Activated naive CD4-positive, alpha-beta T cell treated with anti-CD3 and anti-CD28 coated beads, Interleukin-2, amount 50 U/mL, for 24 hours (primary cell): ENCODE measurements at regions not wholly inside any gene's neighbourhood (a gene's known extent, or its start where the extent isn't known, plus 50 kb on each side); places are given as distances from the start of the nearest gene placed in this dataset.

Source experiments
- H3K27ac Mint-ChIP-seq: one replicate; pipeline ENCODE4 v1.8.0; 2021; ENCODE audit warnings: mild to moderate bottlenecking, mixed read lengths
- H3K27me3 Mint-ChIP-seq: one replicate; pipeline ENCODE4 v1.8.0; 2021; ENCODE audit warnings: mixed read lengths
- H3K36me3 Mint-ChIP-seq: one replicate; pipeline ENCODE4 v1.8.0; 2021; ENCODE audit warnings: mixed read lengths
- H3K4me1 Mint-ChIP-seq: one replicate; pipeline ENCODE4 v1.8.0; 2021; ENCODE audit warnings: mixed read lengths
- H3K4me3 Mint-ChIP-seq: one replicate; pipeline ENCODE4 v1.8.0; 2021; ENCODE audit warnings: mild to moderate bottlenecking, mixed read lengths
- H3K9me3 Mint-ChIP-seq: one replicate; pipeline ENCODE4 v1.8.0; 2021; ENCODE audit warnings: mixed read lengths

DNA sequence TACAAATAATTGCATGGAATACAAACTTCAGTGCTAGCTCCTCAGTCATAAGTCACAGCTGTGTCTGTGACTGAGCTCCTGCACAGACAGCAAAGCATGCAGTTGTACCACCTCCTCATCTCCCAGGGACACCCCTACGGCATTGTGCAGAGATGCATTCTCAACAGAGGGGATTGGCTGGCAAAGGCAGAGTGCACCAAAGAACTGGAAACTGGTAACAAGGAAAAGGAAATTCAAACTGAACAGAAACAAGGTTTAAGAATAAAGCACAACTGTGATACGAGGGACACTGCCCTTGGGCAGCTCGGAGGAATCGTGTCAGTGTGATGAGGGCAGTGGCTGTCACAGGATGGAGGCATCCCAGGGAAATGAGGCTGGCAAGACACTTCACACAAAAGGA lies 126.1 kb upstream of the SOX1 start:
- Mint-ChIP-seq H3K27me3 (peaks cover 7% of the 10 kb centered on the region), H3K36me3 (no peaks in the 10 kb centered on the region), H3K4me3 (no peak overlapping the region), H3K27ac (no peak overlapping the region), H3K9me3 (no peaks in the 10 kb centered on the region), H3K4me1 (no peaks in the 10 kb centered on the region)

DNA sequence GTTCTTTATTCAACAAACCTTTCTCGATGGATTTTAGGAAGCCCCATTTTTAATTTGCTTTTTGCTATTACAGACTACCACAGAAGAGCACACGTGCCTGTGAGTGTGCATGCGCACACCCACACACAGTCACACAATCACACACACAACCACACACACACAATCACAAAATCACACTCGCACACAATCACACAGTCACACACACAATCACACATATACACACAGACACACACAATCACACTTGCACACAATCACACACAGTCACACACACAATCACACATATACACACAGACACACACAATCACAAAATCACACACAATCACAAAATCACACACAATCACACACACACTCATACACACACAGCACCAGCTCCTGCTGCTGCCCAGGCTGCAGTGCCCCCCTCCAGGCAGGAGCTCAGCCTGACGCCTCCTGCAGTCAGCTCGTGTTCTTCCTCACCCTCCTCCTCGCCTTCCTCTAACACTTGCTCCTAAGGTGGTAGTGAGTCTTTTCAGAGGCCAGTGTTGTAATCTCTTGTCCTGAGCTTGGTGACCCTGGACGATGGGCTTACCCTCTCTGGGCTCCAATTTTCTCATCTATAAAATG lies 125.0 kb upstream of the SOX1 start:
- H3K36me3 Mint-ChIP-seq = no peaks in the 10 kb centered on the region
- H3K4me1 Mint-ChIP-seq = no peaks in the 10 kb centered on the region
- H3K9me3 Mint-ChIP-seq = no peaks in the 10 kb centered on the region
- no peak overlapping the region for H3K4me3 Mint-ChIP-seq
- H3K27me3 Mint-ChIP-seq = peaks cover 4% of the 10 kb centered on the region
- no peak overlapping the region for H3K27ac Mint-ChIP-seq

DNA sequence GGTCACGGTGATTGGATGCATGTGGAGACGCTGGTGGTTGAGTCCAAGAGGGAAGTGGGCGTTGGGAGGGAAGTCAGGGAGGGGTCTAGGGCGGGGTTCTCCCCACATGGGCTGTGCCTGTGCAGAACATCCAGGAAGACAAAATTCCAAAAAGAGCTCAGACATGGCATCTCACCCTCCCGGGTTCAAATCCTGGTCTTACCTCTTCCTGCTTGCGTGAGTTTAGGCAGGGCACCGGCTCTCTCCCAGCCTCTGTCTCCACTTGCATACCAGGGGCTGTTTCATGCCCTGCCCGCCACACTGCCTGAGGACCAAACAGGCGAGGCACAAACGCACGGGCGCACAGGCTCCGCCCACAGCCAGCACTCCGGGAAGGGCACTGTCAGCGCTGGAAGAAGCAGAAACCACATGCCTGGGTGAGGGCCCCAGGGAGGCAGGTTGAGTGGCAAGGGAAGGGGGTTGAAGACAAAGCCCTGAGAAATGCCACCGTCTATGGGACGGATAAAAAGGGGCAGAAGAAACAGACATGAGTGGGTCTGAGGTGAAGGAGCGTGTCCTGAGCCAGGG lies 123.6 kb upstream of the SOX1 start:
- no peak overlapping the region for H3K27ac Mint-ChIP-seq
- no peaks in the 10 kb centered on the region for H3K9me3 Mint-ChIP-seq
- H3K4me1 Mint-ChIP-seq = no peaks in the 10 kb centered on the region
- H3K36me3 Mint-ChIP-seq = no peaks in the 10 kb centered on the region
- no peak overlapping the region for H3K4me3 Mint-ChIP-seq
- peaks cover 4% of the 10 kb centered on the region for H3K27me3 Mint-ChIP-seq

DNA sequence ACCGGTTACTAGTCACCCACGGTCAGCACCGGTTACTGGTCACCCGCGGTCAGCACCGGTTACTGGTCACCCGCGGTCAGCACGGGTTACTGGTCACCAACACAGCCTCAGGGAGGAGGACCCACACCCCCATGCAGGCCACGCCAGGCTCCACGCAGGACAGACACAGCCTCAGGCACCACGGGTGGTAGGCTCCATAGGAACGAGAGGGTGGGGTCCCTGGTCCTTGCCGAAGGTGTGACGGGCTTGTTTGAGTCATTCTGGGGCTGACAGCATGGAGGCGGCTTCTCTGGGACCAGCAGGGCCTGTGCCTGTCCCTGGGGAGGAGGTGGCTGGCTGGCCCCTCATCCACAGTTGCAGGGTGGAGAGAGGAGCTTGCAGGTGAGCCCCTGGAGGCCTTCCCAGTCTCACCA lies 122.8 kb upstream of the SOX1 start:
- Mint-ChIP-seq H3K36me3 (no peaks in the 10 kb centered on the region), H3K27me3 (peaks cover 4% of the 10 kb centered on the region), H3K4me1 (no peaks in the 10 kb centered on the region), H3K9me3 (no peaks in the 10 kb centered on the region), H3K27ac (no peak overlapping the region), H3K4me3 (no peak overlapping the region)

DNA sequence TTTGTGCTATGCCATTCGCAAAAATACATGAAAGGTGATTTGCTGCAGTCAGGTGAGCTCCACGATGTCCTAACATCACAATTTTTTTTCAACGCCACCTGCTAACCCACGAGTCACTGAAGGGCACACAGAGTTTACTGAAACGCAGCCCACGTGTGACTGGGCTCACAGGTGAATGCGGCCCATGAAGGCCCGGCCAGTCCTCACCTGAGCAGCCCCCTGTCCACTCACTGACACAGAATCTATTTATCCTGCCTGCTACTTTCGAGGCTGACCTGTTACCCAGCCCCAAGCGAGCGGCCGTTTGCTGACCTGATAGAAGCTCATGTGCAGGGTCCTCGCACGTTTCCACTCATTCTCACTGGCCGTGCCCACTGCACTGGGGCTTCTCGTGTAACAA lies 121.9 kb upstream of the SOX1 start:
- no peak overlapping the region for H3K27ac Mint-ChIP-seq
- H3K9me3 Mint-ChIP-seq = no peaks in the 10 kb centered on the region
- no peaks in the 10 kb centered on the region for H3K4me1 Mint-ChIP-seq
- no peak overlapping the region for H3K4me3 Mint-ChIP-seq
- H3K36me3 Mint-ChIP-seq = no peaks in the 10 kb centered on the region
- H3K27me3 Mint-ChIP-seq = peaks cover 4% of the 10 kb centered on the region

DNA sequence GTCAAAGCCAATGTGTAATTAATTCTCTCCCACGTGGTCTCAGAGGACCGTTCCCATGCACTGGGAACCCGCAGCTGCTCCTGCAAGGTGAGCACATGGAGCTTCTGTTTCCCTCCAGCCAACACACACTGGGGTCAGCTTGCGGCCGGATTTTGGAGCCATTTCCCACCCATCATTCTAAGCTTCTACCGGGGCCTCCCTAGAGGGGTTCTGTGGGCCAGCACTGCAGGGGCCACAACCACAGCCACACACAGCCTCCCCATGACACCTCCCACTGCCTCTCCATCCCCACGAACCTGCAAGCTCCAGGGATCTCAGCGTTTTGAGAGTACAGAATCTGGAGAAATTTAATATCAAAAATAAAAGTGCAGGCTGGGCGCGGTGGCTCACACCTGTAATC lies 120.7 kb upstream of the SOX1 start:
- Mint-ChIP-seq H3K36me3 (no peaks in the 10 kb centered on the region), H3K4me1 (no peaks in the 10 kb centered on the region), H3K9me3 (no peaks in the 10 kb centered on the region), H3K27me3 (peaks cover 4% of the 10 kb centered on the region), H3K4me3 (no peak overlapping the region), H3K27ac (no peak overlapping the region)

DNA sequence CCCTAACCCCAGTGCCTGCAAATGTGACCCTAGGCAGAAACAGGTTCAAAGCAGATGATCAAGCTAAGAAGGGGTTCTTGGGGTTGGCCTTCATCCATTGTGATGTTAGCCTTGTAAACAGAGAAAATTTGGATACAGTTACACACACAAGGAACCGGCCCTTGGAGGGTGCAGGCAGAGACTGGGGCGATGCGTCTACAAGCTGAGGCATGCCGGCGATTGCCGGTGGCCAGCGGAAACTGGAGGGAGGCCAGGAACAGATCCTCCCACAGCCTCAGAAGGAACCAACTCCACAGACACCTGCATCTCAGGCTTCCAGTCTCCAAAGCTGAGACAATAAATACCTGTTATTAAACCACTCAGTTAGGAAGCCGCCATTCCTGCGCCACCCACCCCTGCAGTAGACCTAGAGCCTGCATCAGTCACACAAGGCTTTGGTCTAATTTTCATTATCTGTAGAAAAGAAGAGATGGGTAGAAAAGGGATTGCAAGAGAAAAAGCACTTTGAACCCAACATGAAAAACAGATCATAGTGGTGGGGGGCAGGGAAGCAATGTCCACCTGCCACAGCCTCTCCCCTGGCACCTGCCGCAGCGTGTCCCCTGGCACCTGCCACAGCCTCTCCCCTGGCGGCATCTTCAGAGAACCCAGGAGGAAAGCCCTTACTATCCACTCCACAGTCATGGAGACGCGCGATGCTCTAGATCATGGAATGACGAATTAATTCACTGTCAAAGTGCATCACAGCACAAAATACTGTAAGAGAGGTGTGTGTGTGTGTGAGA lies 119.7 kb upstream of the SOX1 start:
- Mint-ChIP-seq H3K27ac (no peak overlapping the region), H3K4me1 (no peaks in the 10 kb centered on the region), H3K9me3 (no peaks in the 10 kb centered on the region)

DNA sequence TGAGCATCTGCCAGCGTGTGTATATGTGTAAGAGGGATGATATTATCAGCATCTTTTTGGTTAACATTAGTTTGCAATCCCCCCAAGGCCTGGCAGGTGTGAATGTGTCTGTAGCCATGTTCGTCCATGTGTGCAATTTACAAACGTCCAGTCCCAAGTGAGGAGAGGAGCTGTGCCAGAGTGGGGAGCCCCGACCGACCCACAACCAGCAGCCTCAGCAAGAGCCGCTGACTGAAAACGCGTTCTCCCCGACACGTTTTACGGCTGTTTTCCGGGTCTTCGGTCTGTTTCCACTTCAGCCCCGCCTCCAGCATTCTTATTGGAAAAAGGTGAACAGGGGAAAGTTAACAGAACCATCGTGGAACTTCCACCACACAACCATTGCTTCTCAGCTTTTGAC lies 119.1 kb upstream of the SOX1 start:
- Mint-ChIP-seq H3K36me3 (no peaks in the 10 kb centered on the region), H3K27me3 (peaks cover 2% of the 10 kb centered on the region), H3K27ac (no peak overlapping the region)

More for the DNA sequence above, 119.7 kb upstream of the SOX1 start:
- peaks cover 4% of the 10 kb centered on the region for H3K27me3 Mint-ChIP-seq
- no peak overlapping the region for H3K4me3 Mint-ChIP-seq
- no peaks in the 10 kb centered on the region for H3K36me3 Mint-ChIP-seq

DNA sequence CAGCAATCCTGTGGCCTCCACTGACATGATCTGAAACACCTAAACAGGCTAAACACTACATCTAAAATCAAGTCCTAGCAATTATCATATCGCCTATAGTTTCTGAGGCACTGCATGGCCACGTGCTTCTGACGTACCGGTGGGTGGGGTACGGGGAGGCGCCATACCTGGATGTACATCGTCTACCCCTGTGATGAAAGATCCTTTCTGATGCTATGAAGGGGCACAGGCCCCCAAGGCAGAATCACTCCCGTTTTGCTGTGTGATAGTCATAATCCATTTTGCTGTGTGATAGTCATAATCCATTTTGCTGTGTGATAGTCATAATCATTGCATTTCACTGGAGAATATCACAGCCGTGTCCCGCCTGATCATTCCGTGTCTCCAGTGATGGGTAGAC lies 118.7 kb upstream of the SOX1 start:
- no peak overlapping the region for H3K4me3 Mint-ChIP-seq
- no peaks in the 10 kb centered on the region for H3K36me3 Mint-ChIP-seq
- H3K9me3 Mint-ChIP-seq = no peaks in the 10 kb centered on the region
- no peaks in the 10 kb centered on the region for H3K27me3 Mint-ChIP-seq
- no peaks in the 10 kb centered on the region for H3K4me1 Mint-ChIP-seq
- no peak overlapping the region for H3K27ac Mint-ChIP-seq

More for the DNA sequence above, 119.1 kb upstream of the SOX1 start:
- H3K4me1 Mint-ChIP-seq = no peaks in the 10 kb centered on the region
- H3K4me3 Mint-ChIP-seq = no peak overlapping the region
- H3K9me3 Mint-ChIP-seq = no peaks in the 10 kb centered on the region

DNA sequence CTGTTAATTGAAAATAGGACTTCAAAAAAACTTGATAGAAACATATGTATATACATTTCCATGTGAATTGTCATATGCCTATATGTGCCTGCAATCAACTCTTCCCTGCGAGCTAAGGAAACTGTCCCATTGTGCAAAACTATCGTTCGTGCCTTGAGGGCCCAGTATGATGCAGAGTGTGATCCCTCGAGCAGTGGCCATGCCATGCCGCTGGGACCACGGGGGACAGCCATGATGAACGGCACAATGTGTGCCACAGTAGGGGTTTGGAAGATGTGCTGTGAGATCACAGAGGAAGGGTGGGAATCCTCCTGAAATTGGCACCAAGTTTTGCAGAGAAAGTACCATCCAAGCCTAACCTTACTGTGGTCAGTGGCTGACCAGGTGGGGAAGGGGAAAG lies 118.1 kb upstream of the SOX1 start:
- Mint-ChIP-seq H3K4me3 (no peak overlapping the region), H3K27me3 (no peaks in the 10 kb centered on the region), H3K27ac (no peak overlapping the region), H3K4me1 (no peaks in the 10 kb centered on the region), H3K36me3 (no peaks in the 10 kb centered on the region), H3K9me3 (no peaks in the 10 kb centered on the region)

DNA sequence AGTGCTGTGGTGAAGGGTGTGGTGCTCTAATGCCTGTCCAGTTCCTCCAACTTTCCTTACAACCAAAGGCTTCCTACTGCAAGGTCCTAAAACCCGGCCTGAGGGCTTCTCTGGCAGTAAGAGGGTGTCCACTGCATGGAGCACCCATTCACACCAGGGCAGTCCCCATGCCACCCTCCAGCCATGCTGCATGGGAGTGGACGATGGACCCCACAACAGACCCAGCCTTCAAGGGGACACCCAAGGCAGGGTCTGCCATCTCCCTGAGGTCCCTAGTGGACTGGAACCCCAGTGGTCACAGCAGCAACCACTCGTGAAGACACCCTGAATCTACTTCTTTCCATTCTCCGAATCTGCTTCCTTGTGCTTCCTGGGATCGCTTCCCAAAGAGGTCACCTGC lies 117.6 kb upstream of the SOX1 start:
- H3K36me3 Mint-ChIP-seq = no peaks in the 10 kb centered on the region

DNA sequence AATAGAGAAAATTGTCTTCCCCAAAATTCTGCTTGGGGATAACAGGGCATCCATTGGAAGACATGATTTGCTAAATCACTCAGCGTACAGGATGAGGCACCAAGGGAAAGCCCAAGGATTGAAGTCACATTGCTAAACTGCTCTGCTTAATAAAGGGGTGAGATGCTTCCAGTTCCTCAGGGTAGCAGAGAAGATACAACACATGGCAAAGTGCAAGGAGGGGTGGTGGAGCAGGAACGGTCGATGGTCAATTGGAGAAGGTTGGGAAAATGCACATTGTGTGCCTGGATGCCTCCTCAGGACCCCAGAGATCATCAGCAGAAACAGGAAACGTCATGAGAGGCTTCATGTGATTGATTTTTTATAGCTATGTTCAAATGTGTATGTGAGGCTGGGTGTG lies 116.3 kb upstream of the SOX1 start:
- no peaks in the 10 kb centered on the region for H3K9me3 Mint-ChIP-seq
- no peak overlapping the region for H3K4me3 Mint-ChIP-seq
- H3K36me3 Mint-ChIP-seq = no peaks in the 10 kb centered on the region

More for the DNA sequence above, 117.6 kb upstream of the SOX1 start:
- no peak overlapping the region for H3K27ac Mint-ChIP-seq
- H3K4me3 Mint-ChIP-seq = no peak overlapping the region
- no peaks in the 10 kb centered on the region for H3K4me1 Mint-ChIP-seq
- no peaks in the 10 kb centered on the region for H3K27me3 Mint-ChIP-seq
- no peaks in the 10 kb centered on the region for H3K9me3 Mint-ChIP-seq

DNA sequence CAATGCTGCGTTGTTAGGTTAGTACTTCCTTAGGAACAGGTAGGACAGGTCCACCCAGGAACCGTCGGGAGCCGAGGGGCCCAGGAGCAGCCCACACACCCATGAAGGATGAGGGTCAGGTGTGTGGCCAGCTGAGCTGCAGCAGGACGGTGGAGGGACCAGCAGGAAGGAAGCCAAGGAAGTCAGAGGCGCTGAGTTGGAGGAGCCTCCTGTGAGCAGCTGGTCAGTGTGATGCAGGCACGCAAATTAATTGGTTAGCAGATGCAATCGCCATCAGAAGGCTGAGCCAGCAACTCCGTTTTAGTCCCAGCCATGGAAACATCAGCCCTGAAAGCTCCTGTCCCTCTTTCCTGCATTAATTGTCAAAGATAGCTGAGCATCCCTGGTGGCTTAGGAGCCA lies 114.9 kb upstream of the SOX1 start:
- Mint-ChIP-seq H3K27me3 (no peaks in the 10 kb centered on the region), H3K4me1 (no peaks in the 10 kb centered on the region), H3K9me3 (no peaks in the 10 kb centered on the region), H3K36me3 (no peaks in the 10 kb centered on the region), H3K27ac (no peak overlapping the region), H3K4me3 (no peak overlapping the region)

More for the DNA sequence above, 116.3 kb upstream of the SOX1 start:
- Mint-ChIP-seq H3K27ac (no peak overlapping the region), H3K27me3 (no peaks in the 10 kb centered on the region), H3K4me1 (no peaks in the 10 kb centered on the region)

DNA sequence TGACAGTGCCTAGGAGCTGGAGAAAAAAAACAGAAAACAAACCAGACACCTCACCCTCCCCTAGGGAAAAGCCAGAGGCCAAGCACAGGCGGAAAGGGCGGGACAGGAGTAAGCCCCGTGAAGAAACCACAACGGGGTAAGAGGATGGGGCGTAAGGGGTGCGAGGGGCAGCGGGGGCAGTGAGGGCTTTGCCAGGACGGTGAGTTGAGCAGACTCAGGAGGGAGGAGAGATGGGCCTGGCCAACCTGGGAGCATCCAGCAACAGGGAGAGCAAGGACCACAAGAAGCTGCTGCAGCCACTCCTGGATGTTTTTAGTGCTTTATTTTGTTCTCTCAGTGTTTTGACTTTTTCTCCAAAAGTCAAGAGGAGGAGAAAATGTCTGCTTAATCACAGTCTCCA lies 114.1 kb upstream of the SOX1 start:
- Mint-ChIP-seq H3K4me3 (no peak overlapping the region), H3K36me3 (no peaks in the 10 kb centered on the region), H3K9me3 (no peaks in the 10 kb centered on the region), H3K27me3 (no peaks in the 10 kb centered on the region), H3K4me1 (no peaks in the 10 kb centered on the region), H3K27ac (no peak overlapping the region)

DNA sequence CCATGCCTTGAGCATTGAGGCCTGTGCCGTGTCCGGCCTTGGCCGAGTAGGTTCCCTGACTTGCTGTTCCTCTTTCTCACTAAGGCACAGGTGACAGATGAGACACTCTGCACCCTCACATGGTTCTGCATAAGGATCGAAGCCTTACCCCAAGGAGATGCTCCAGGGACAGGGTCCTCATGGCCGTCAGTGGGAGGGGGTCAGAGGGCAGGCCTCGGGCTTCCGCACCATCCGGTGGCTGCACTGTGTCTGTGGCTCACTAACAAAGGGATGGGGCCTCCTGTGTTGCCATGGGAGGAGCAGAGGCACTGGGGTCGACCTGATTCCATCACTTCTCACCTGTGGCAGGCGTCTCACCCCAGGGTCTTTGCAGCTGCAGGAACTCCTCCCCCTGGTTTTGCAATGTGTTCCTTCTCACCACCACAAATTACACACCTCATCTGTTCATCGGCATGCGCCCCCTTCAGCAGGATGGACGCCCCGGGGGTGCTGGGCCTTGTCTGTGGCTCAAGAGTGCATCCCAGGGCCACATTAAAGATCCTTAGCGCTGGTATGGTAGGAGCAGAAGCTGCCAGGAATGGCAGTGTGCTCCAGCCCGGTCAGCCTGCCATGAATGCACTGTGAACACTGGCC lies 113.3 kb upstream of the SOX1 start:
- no peaks in the 10 kb centered on the region for H3K9me3 Mint-ChIP-seq
- no peak overlapping the region for H3K27ac Mint-ChIP-seq

More for the DNA sequence above, 113.3 kb upstream of the SOX1 start:
- H3K4me1 Mint-ChIP-seq = no peaks in the 10 kb centered on the region
- no peaks in the 10 kb centered on the region for H3K27me3 Mint-ChIP-seq
- no peaks in the 10 kb centered on the region for H3K36me3 Mint-ChIP-seq
- H3K4me3 Mint-ChIP-seq = no peak overlapping the region
